Hepatocyte (in vitro differentiated cells): ENCODE measurements at regions not wholly inside any gene's neighbourhood (a gene's known extent, or its start where the extent isn't known, plus 50 kb on each side); places are given as distances from the start of the nearest gene placed in this dataset.

Experiments used
- DNase-seq: peaks from one replicate; pipeline ENCODE4 v3.0.0-alpha.2; 2016; ENCODE audit warnings: low spot score
- H2AFZ ChIP-seq: fragments of 200-600 bp; sonication (generic); 2 replicates; pipeline ENCODE4 v1.6.0; 2016; ENCODE audit warnings: antibody characterized with exemption, mild to moderate bottlenecking
- H3K27ac ChIP-seq: fragments of 200-600 bp; sonication (generic); 2 replicates; pipeline ENCODE4 v1.5.1; 2016; ENCODE audit warnings: mild to moderate bottlenecking
- H3K27me3 ChIP-seq: fragments of 200-600 bp; sonication (generic); 2 replicates; pipeline ENCODE4 v1.6.1; 2016
- H3K36me3 ChIP-seq: fragments of 200-600 bp; sonication (generic); replicated peaks from 2 replicates; pipeline ENCODE4 v1.5.1; 2016; ENCODE audit warnings: low read depth; ENCODE audit not compliant: insufficient read depth
- H3K4me1 ChIP-seq: fragments of 200-600 bp; sonication (generic); 2 replicates; pipeline ENCODE4 v1.5.1; 2016; ENCODE audit warnings: mild to moderate bottlenecking, moderate library complexity; ENCODE audit not compliant: insufficient read depth
- H3K4me2 ChIP-seq: fragments of 200-600 bp; sonication (generic); 2 replicates; pipeline ENCODE4 v1.6.0; 2016
- H3K4me3 ChIP-seq: fragments of 200-600 bp; sonication (generic); 2 replicates; pipeline ENCODE4 v1.5.1; 2016; ENCODE audit warnings: mild to moderate bottlenecking
- H3K79me2 ChIP-seq: fragments of 200-600 bp; sonication (generic); 2 replicates; pipeline ENCODE4 v1.6.0; 2017; ENCODE audit warnings: mild to moderate bottlenecking
- H3K9me2 ChIP-seq: fragments of 200-600 bp; sonication (generic); replicated peaks from 2 replicates; pipeline ENCODE4 v1.6.0; 2017; ENCODE audit warnings: mild to moderate bottlenecking; ENCODE audit not compliant: insufficient read depth
- H3K9me3 ChIP-seq: fragments of 200-600 bp; sonication (generic); 2 replicates; pipeline ENCODE4 v1.5.1; 2016; ENCODE audit warnings: low read depth, mild to moderate bottlenecking
- H4K20me1 ChIP-seq: fragments of 200-600 bp; sonication (generic); 2 replicates; pipeline ENCODE4 v1.6.0; 2016; ENCODE audit warnings: mild to moderate bottlenecking; ENCODE audit not compliant: insufficient read depth, poor library complexity, severe bottlenecking
- EZH2 ChIP-seq: fragments of 200-600 bp; sonication (generic); IDR thresholded peaks from 2 replicates; pipeline ENCODE4 v1.6.1; 2016; ENCODE audit warnings: antibody characterized with exemption, mild to moderate bottlenecking, borderline replicate concordance
- EZH2phosphoT487 ChIP-seq: fragments of 200-600 bp; sonication (generic); IDR thresholded peaks from one replicate; pipeline ENCODE4 v1.6.1; 2018; ENCODE audit warnings: antibody characterized with exemption, mild to moderate bottlenecking, low read depth, moderate library complexity; ENCODE audit not compliant: unreplicated experiment, severe bottlenecking
- WGBS: methylation state at CpG from one replicate; pipeline ENCODE4 v1.1.6; 2016; ENCODE audit warnings: low lambda C conversion rate; ENCODE audit errors: missing lambda C conversion rate; 5-methylcytosine and 5-hydroxymethylcytosine counted together
- TF ChIP-seq, protein P1 (sequence below): fragments of 200-600 bp; sonication (generic); IDR thresholded peaks from 2 replicates; pipeline ENCODE4 v1.5.1; 2016; ENCODE audit warnings: antibody characterized with exemption, mild to moderate bottlenecking; ENCODE audit not compliant: poor library complexity

GRCh38 chr11:42311944-42312343 is 852.5 kb upstream of the LRRC4C start:
- Histone ChIP-seq H3K27ac (no peak overlapping the region), H3K4me3 (no peak overlapping the region), H3K4me1 (no peaks in the 10 kb centered on the region), H3K36me3 (no peaks in the 10 kb centered on the region), H3K79me2 (no peaks in the 10 kb centered on the region), H3K27me3 (no peaks in the 10 kb centered on the region), H4K20me1 (no peaks in the 10 kb centered on the region), H3K9me2 (no peaks in the 10 kb centered on the region), H3K4me2 (no peak overlapping the region), H3K9me3 (no peaks in the 10 kb centered on the region), H2AFZ (no peak overlapping the region)
- WGBS = 40% methylated on average over 2 of the region's 2 CpGs
- TF ChIP-seq EZH2phosphoT487 = no peak
- no peak for TF ChIP-seq EZH2
- TF ChIP-seq, protein P1, sequence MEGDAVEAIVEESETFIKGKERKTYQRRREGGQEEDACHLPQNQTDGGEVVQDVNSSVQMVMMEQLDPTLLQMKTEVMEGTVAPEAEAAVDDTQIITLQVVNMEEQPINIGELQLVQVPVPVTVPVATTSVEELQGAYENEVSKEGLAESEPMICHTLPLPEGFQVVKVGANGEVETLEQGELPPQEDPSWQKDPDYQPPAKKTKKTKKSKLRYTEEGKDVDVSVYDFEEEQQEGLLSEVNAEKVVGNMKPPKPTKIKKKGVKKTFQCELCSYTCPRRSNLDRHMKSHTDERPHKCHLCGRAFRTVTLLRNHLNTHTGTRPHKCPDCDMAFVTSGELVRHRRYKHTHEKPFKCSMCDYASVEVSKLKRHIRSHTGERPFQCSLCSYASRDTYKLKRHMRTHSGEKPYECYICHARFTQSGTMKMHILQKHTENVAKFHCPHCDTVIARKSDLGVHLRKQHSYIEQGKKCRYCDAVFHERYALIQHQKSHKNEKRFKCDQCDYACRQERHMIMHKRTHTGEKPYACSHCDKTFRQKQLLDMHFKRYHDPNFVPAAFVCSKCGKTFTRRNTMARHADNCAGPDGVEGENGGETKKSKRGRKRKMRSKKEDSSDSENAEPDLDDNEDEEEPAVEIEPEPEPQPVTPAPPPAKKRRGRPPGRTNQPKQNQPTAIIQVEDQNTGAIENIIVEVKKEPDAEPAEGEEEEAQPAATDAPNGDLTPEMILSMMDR = no peak
- DNase-seq = no peak

- H3K4me3 ChIP-seq = no peak overlapping the region
- no peaks in the 10 kb centered on the region for H3K27me3 ChIP-seq
- no peak overlapping the region for H2AFZ ChIP-seq
- TF ChIP-seq, protein P1 = no peak
- no peak for TF ChIP-seq EZH2
- no peak for TF ChIP-seq EZH2phosphoT487
- DNase-seq = no peak
- no peaks in the 10 kb centered on the region for H3K4me1 ChIP-seq
- no peaks in the 10 kb centered on the region for H3K9me3 ChIP-seq
- H3K79me2 ChIP-seq = no peaks in the 10 kb centered on the region
- no peak overlapping the region for H3K4me2 ChIP-seq
- H4K20me1 ChIP-seq = no peaks in the 10 kb centered on the region
- 85% methylated on average over 1 of the region's 1 CpG for WGBS
- no peaks in the 10 kb centered on the region for H3K9me2 ChIP-seq
- H3K36me3 ChIP-seq = no peaks in the 10 kb centered on the region
- H3K27ac ChIP-seq = no peak overlapping the region
Measured at GRCh38 chr11:42315267-42315666, 855.8 kb upstream of the LRRC4C start.

- no peaks in the 10 kb centered on the region for H3K9me2 ChIP-seq
- no peak overlapping the region for H2AFZ ChIP-seq
- DNase-seq = no peak
- no peaks in the 10 kb centered on the region for H3K27me3 ChIP-seq
- H3K9me3 ChIP-seq = no peaks in the 10 kb centered on the region
- peaks cover 3% of the 10 kb centered on the region for H3K4me1 ChIP-seq
- TF ChIP-seq EZH2 (no peak), EZH2phosphoT487 (no peak)
- TF ChIP-seq, protein P1 = no peak
- WGBS = 87% methylated on average over 1 of the region's 1 CpG
- no peak overlapping the region for H3K4me3 ChIP-seq
- no peaks in the 10 kb centered on the region for H3K79me2 ChIP-seq
- no peaks in the 10 kb centered on the region for H4K20me1 ChIP-seq
- no peak overlapping the region for H3K4me2 ChIP-seq
- H3K36me3 ChIP-seq = no peaks in the 10 kb centered on the region
- H3K27ac ChIP-seq = no peak overlapping the region
Measured at GRCh38 chr11:42315846-42316245, 856.4 kb upstream of the LRRC4C start.

GRCh38 chr11:42319921-42320320 is 860.5 kb upstream of the LRRC4C start:
- Histone ChIP-seq H3K79me2 (no peaks in the 10 kb centered on the region), H3K9me2 (no peaks in the 10 kb centered on the region), H2AFZ (no peak overlapping the region), H3K36me3 (no peaks in the 10 kb centered on the region), H3K4me1 (peaks cover 3% of the 10 kb centered on the region), H3K4me2 (no peak overlapping the region), H3K27ac (no peak overlapping the region), H3K27me3 (no peaks in the 10 kb centered on the region), H3K4me3 (no peak overlapping the region), H4K20me1 (no peaks in the 10 kb centered on the region), H3K9me3 (no peaks in the 10 kb centered on the region)
- no peak for DNase-seq
- no peak for TF ChIP-seq EZH2
- TF ChIP-seq EZH2phosphoT487 = no peak
- TF ChIP-seq, protein P1 = no peak
